Activated effector memory CD4-positive, alpha-beta T cell treated with Interleukin-2 at 50 U/mL for 16 hours (primary cell): ENCODE measurements at regions not wholly inside any gene's neighbourhood (a gene's known extent, or its start where the extent isn't known, plus 50 kb on each side); places are given as distances from the start of the nearest gene placed in this dataset.

ENCODE experiments used
- DNase-seq: peaks from one replicate; pipeline ENCODE4 v3.0.0-alpha.2; 2020

GRCh38 chr11:134560566-134561330, 148.7 kb upstream of the B3GAT1 start:
- DNase-seq: no peak

DNA sequence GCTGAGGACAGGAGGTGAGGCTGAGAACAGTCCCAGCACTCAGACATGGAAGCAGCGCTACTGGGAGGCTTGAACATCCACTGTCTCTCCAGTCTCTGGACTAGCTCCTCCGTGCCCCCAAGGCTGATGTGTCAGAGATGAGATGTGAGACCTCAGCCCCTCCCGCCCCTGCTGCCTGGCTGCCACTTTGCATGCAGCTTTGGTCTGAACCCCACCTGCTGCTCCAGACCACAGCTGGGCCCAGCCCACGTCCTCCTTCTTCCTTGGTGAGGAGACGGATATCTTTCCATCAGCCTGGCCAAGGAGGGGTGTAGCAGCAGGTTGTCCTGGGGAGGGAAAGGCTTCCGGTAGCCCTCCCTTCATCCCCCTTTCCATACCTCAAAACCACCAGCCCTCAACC, 148.0 kb upstream of the B3GAT1 start:
- DNase-seq: no peak

DNA sequence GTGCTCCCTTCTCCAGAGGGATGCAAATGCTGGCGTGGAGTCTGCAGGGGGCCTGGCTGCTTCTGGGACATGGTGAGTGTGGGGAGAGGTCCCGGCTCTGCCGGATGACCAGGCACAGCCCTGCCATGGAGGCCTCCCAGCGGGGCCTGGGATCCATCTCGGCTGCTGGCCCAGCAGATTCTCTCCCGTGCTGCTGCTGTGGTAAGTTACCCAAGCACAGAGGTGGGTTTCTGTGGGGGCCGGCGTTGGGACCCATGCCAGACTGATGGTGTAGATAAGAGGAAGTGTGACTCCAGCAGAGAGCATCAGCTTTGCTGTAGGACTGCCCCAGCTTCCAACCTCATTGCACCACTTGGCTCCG, 147.5 kb upstream of the B3GAT1 start:
- DNase-seq: no peak

DNA sequence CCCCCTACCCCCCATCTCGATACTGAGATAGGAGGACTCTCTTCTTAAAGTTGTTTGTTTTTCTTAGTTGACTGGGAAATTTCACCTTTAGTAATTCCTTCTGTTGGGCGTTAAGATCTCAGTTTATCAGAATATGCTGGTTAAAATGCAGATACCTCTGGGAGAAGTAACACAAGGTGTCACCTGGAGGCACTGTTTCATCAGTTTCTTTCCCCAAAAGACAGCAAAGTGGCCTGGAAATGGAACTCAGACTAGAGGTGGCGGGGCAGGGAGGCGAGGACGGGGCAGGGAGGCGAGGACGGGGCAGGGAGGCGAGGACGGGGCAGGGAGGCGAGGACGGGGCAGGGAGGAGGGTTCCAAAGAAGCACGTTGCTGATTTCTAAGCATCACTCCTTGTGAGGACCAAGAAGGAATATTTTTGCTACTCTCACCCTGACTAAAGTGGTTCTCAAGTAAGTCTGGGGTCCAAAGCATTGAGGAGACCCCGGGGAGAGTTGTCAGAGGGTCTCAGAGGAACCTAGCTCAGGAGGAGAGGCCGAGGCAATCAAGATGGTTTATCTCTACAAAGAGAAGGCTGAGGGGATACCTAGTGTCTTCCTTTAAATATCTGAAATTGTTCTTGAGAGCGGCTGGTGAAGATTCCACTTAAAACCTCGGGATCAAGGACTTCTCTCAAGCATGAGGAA, 147.0 kb upstream of the B3GAT1 start:
- no peak for DNase-seq

DNA sequence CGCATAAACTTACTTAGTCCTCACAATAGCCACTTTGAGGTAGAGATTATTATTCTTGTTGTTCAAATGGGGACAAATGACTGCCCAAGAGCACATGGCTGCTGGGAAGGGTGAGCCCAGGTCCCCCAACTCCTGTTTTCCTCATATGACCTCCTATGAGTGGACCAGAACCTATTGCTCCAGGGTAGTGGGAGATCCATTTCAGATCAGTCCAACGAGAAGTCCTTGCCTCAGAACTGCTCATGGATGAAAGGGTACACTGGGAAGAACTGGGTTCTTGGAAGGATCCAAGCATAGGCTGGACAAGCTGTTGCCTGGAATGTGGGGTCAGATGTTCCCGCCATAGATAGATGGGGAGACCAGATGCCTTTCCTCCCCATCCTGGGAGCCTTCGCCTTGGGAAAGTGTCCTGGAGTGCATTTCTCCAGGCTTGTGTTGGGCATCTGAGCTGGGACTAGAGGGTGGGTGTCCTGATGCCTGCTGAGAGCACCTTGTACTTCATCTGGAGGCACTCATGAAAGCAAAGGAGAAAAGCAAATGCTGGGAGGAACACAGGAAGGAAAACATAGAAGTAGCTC, 146.3 kb upstream of the B3GAT1 start:
- no peak for DNase-seq

- DNase-seq: no peak
Measured at GRCh38 chr11:134557571-134558257, 145.7 kb upstream of the B3GAT1 start.

DNA sequence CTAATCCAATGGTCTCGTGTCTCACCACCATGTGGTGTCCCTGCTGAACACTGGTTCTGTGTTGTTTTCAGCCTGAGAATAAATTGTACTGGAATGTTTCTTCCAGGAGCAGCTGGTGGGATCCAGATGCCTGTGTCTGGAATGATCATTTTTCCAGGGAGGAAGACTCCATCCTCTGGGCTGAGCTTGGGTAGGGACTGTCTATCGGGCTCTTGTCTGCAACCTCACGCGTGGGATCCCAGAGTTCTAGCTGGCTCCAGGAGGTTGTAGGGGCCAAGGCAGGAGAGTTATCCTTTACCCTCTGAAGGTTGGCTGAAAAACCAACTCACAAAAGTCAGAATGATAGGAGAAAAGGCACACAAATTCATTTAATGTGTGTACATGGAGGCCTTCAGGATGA, 144.1 kb upstream of the B3GAT1 start:
- DNase-seq: no peak

- no peak for DNase-seq
Measured at GRCh38 chr11:134555510-134555909, 143.5 kb upstream of the B3GAT1 start.

DNA sequence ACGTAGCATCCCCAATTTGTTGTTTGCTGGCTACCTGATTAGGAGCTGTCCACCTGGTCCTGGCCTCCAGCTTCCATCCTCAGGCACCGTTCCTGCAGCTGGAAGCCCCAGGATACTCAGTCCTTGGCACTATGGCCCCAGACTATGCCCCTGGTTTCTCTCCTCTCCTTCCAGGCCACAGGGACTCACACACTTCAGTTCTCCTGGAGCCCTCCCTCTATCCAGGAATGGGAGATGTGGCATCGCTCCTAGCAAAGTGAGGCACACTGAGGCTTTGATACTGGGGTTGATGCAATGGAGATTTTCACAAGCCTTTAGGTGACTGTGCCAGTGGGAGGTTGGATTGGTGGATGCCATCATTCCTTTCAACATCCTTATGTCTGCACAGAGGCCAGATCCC, 142.8 kb upstream of the B3GAT1 start:
- no peak for DNase-seq

GRCh38 chr11:134554106-134554505, 142.1 kb upstream of the B3GAT1 start:
- no peak for DNase-seq

GRCh38 chr11:134552749-134553148, 140.7 kb upstream of the B3GAT1 start:
- no peak for DNase-seq

DNA sequence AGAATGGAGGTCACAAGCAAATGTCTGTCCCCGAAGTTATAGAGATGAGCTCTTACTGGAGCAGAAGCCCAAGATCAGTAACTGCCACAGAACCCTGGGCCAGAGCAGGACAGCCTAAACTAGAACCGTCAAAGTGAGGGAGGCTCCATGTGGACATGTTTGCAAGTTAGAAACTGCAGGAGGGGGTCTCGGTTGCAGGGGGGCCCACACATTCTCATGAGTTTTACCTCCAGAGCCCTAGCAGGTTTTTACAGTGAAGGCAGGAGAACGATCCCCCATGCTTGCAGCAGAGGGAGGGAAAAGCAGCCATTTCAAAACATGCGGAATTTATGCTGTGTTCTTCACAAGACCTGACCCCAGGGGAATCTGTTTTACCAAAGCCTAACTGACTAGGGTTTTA, 133.5 kb upstream of the B3GAT1 start:
- no peak for DNase-seq

GRCh38 chr11:134544095-134544815, 132.2 kb upstream of the B3GAT1 start:
- DNase-seq: no peak

DNA sequence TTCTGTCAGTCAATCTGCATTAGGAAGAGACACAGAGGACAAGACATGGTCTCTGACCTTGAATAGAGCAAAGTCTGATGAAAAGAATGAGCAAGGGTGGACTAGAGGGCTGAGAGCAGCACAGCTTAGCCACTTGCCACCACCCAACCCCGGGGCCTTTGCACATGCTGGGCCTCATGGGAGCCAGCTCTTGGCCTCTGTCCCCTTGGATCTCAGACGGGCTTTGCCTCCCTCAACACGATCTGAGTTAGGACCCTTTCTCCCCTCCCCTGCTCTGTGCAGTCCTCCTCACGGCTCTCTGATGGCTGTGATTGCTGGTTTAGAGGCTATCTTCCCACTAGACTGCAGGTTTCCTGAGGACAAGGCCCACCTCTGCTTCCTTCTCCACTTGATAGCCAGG, 131.6 kb upstream of the B3GAT1 start:
- no peak for DNase-seq

DNA sequence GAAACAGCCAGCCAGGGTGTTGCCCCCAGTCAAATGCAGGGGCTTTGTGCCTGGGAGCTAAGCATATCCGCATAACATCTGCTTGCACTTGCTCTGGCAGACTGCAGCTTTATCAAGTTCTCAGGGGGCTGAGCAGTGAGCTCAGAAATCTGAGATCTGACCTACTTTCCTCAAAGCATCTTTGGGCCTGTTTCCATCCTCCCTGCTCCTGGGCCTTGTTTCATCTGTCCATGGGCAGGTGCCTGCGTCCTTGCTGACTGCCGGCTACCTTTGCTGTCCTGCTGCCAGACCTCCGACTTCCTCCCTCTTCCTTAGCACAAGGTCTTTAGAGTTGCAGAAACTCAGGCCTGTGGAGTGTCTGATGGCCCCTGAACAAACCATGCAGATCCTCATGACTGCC, 131.2 kb upstream of the B3GAT1 start:
- DNase-seq: no peak

GRCh38 chr11:134542401-134543165, 130.5 kb upstream of the B3GAT1 start:
- DNase-seq: no peak

DNA sequence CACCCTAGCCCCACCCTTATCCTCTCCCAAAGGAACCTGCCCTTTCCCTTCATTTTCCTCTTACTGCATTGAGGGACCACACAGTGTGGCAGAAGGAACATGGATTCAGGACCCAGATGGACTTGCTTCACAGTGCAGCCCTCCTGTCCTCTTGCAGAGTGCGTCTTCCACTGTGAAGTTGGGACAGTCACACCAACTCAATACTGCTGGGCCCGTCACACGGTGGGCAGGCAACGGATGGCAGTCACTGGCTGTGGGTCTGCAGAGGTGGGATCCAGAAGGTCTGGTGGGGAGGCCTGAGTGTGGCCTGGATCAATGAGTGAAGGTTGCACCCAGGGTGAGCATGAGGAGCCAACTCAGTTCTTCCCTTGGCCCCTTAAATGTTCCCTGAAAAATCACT, 129.9 kb upstream of the B3GAT1 start:
- DNase-seq: no peak

DNA sequence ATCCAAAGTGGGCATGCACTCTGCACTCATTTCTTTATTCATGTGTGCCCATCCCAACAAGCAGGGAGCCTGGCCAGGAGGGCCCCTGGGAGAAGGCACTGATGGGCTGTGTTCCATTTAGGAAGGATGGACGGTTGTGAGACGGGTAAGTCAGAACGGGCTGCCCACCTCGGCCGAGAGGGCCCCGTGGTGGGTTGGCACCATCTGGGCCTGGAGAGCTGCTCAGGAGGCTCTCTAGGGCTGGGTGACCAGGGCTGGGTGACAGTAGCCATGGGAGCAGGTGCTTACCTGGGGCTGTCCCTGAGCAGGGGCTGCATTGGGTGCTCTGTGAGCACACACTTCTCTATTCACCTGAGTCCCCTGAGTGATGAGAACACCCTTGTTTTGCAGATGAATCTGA, 129.3 kb upstream of the B3GAT1 start:
- no peak for DNase-seq

- DNase-seq: no peak
Measured at GRCh38 chr11:134539285-134539684, 127.2 kb upstream of the B3GAT1 start.

DNA sequence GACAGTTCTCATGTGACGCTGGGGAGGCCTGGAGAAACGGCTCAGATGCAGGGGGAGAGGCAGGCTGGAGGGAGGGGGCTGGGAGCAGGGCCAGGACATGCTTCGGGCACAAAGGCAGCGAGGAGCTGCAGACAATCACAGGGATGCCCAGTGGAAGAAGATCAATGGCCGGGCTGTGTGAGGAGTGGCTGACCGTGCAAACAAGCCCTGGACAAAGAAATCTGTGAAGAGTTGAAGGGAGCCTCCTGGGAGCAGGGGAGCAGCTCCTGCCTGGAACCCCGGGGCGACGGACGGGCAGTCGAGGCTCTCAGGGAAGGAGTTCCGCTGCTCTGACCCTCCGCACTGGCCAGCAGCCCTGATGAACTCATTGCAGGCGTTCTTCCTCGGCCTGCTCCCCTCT, 126.7 kb upstream of the B3GAT1 start:
- no peak for DNase-seq

- no peak for DNase-seq
Measured at GRCh38 chr11:134537941-134538340, 125.9 kb upstream of the B3GAT1 start.

DNA sequence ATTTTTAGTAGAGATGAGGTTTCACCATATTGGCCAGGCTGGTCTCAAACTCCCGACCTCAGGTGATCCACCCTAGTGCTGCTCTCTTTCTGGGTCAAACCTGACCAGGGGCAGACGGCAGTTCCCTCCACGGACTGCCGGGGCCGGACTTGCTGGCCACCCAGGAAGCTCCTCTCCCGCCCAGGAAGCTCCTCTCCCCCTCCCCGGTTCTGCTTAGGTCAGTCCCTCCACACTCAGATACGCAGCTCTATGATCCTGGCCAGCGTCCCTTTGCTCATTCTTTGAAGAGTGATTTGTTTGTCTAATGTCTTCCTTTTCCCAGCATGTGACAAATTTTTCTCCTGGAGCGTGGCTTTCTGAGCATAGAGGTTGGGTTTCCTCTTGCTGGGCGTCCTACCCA, 125.3 kb upstream of the B3GAT1 start:
- no peak for DNase-seq
